Epidermal melanocyte (primary cell): ENCODE measurements at regions not wholly inside any gene's neighbourhood (a gene's known extent, or its start where the extent isn't known, plus 50 kb on each side); places are given as distances from the start of the nearest gene placed in this dataset.
"Not testable (repeated sequence)": the region's sequence is repeated elsewhere in the genome, so short reads cannot be mapped to it uniquely, and the experiment has no call there.

Experiments
- DNase-seq: peaks from one replicate; pipeline ENCODE4 v3.0.0; 2011; ENCODE audit warnings: low spot score; ENCODE audit not compliant: insufficient read length

GRCh38 chr1:188017921-188018320 is 1189.2 kb downstream of the PLA2G4A start:
- no peak for DNase-seq

- no peak for DNase-seq
Observed at GRCh38 chr1:188022661-188023060, 1193.9 kb downstream of the PLA2G4A start.

- DNase-seq, result no peak
Observed at GRCh38 chr1:188023206-188023605, 1194.5 kb downstream of the PLA2G4A start.

- DNase-seq, result peak; percentile 39
Observed at GRCh38 chr1:188027613-188028012, 1198.9 kb downstream of the PLA2G4A start.

GRCh38 chr1:188037572-188037971 is 1208.8 kb downstream of the PLA2G4A start:
- not testable (repeated sequence) for DNase-seq

- no peak for DNase-seq
Observed at GRCh38 chr1:188043536-188044245, 1214.9 kb downstream of the PLA2G4A start.

GRCh38 chr1:188050250-188050649 is 1221.5 kb downstream of the PLA2G4A start:
- no peak for DNase-seq

- no peak for DNase-seq
Observed at GRCh38 chr1:188056011-188056410, 1227.3 kb downstream of the PLA2G4A start.

GRCh38 chr1:188058801-188059200 is 1230.1 kb downstream of the PLA2G4A start:
- no peak for DNase-seq

- DNase-seq, result no peak
Observed at GRCh38 chr1:188061881-188062280, 1233.1 kb downstream of the PLA2G4A start.

GRCh38 chr1:188062456-188062855 is 1233.7 kb downstream of the PLA2G4A start:
- no peak for DNase-seq

- no peak for DNase-seq
Observed at GRCh38 chr1:188065917-188066316, 1237.2 kb downstream of the PLA2G4A start.

- no peak for DNase-seq
Observed at GRCh38 chr1:188070848-188071247, 1242.1 kb downstream of the PLA2G4A start.

- no peak for DNase-seq
Observed at GRCh38 chr1:188089015-188089414, 1260.3 kb downstream of the PLA2G4A start.

- DNase-seq, result no peak
Observed at GRCh38 chr1:188089461-188089860, 1260.7 kb downstream of the PLA2G4A start.

GRCh38 chr1:188096521-188096920 is 1267.8 kb downstream of the PLA2G4A start:
- DNase-seq, result no peak

- no peak for DNase-seq
Observed at GRCh38 chr1:188117436-188117835, 1288.7 kb downstream of the PLA2G4A start.

GRCh38 chr1:188122646-188123045 is 1293.9 kb downstream of the PLA2G4A start:
- DNase-seq, result no peak

- DNase-seq, result no peak
Observed at GRCh38 chr1:188127507-188127906, 1298.8 kb downstream of the PLA2G4A start.

- DNase-seq, result no peak
Observed at GRCh38 chr1:188128761-188129160, 1300.0 kb downstream of the PLA2G4A start.

GRCh38 chr1:188129856-188130838 is 1301.4 kb downstream of the PLA2G4A start:
- DNase-seq, result no peak

GRCh38 chr1:188137221-188137620 is 1308.5 kb downstream of the PLA2G4A start:
- no peak for DNase-seq
